Endometrial microvascular endothelial cells (primary cell): ENCODE measurements at regions not wholly inside any gene's neighbourhood (a gene's known extent, or its start where the extent isn't known, plus 50 kb on each side); places are given as distances from the start of the nearest gene placed in this dataset.

Source experiments
- in situ Hi-C: cut with HindIII; loops from 2 replicates; pipeline ENCODE4 v1.10.0; 2017; ENCODE audit warnings: low sequenced_read_pairs, low pct_unique_long_range_greater_than_20kb; ENCODE audit errors: inconsistent ontology term

DNA sequence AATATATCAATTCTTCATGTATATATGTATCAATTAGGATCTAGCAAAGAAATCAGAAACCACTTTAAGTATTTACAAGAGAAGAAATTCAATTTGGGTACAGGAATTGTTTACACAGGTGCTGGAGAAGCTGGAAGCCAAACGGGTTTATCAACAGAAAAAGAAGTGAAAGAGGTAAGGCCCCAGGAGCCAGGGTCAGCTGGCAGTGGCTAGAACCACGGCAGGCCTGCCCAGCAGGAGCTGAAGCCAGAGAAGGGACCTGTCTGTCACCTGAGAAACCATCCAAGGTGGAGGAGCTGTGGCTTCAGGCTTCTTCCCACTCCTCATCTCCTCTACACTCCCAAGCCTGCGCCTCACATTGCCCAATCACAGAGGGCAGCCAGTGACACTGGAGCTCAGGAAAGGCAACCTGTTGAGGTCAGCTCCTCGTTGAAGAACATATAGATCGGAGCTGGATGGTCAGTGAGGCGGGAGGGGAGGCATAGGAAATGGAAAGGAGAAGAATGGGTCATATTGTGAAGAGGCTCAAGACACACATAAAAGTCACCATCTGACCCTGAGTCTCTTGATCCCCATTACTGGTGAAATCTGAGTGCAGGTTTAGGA is 182.6 kb downstream of the REEP3 start:
- in situ Hi-C loops: loop anchor here (25.0 kb wide), 2 partner anchors 108 to 192 kb away; partner anchors contain the start of gene REEP3

DNA sequence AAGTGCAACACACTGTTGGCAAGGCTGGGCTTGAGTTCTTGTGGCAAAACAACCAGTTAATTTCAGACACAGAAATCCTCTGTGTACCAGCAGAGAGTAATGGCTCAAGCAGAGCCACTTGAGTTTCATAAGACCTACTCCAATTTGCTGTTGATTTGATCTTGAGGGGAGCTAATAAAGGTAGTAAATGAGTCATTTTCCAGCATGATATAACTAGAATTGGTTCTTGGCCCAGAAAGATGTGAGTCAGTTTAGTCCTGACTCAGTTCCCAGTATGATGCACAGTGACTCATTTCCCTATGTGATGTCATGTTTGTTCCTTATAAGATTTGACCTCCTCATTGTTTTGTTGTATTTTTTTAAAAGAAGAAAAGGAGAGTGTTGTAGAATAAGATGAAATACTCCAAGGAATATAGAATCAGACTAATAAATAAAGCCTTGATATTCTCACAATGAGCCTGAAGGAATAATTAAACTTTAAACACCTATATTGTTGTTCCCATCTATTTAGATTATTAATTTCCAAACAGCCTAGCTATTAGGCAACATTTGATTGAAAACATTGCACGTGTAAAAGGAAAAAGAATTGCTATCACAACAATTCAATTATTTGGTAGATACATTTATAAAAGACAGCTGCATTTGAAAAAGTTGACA is 186.2 kb downstream of the REEP3 start:
- in situ Hi-C loops: loop anchor here (25.0 kb wide), 2 partner anchors 105 to 195 kb away; partner anchors contain the start of gene REEP3

DNA sequence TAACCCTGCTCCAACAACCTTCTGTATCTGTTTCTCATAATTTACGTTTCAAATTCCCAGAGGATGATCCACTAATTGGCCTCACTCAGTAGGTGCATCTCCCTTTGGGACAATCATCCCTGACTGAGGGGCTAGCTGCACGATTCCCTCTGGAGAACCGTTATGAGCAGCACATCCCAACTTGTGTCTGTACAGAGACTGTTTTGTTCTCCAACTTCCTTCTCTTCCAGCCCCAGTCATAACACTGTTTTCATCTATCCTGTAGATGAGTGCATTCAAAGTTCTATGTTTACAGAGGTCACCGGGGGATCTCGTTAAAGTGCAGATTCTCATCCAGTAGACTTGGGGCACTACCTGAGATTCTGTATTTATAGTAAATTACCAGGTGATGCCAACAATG is 187.2 kb downstream of the REEP3 start:
- in situ Hi-C loops: loop anchor here (25.0 kb wide), 2 partner anchors 104 to 196 kb away; partner anchors contain the start of gene REEP3

DNA sequence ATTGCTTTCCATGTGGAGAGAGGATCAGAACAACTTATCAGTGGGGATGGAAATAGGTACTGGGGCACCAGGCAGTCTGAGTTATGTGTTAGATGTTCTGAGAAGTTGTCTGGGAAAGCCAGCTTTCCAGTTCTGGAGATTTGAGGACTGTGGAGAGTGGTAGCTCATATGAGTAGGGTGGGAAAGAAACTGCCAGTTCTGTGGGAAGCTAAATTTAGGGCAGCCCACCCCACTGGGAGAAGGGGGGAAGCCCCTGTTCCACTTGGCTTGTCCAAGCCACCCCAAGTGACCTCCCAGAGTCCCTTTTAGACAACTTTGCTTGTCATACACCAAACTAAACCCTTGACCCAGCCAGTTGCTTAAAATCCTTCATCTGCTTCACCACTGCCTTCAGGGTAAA is 189.5 kb downstream of the REEP3 start:
- in situ Hi-C loops: loop anchor here (25.0 kb wide), 2 partner anchors 102 to 198 kb away; partner anchors contain the start of gene REEP3

DNA sequence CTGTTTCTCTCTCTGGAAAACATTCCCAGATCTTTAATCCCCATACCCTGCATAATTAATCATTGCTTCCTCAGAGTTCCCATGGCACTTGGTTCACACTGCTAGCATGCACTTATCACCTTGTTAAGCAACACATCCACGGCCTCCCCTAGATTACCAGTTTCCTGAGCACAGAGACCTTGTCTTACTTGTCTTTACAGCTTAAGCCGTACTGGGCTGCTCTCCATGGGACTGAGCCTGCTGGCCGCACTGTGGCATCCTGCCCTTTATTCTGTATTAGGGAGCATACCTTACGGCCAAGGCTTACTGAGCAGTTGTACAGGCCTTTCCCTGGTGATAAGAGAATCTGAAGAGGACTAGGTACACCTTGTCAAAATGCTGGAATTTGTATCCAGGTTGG is 190.2 kb downstream of the REEP3 start:
- in situ Hi-C loops: loop anchor here (25.0 kb wide), 2 partner anchors 101 to 199 kb away; partner anchors contain the start of gene REEP3

DNA sequence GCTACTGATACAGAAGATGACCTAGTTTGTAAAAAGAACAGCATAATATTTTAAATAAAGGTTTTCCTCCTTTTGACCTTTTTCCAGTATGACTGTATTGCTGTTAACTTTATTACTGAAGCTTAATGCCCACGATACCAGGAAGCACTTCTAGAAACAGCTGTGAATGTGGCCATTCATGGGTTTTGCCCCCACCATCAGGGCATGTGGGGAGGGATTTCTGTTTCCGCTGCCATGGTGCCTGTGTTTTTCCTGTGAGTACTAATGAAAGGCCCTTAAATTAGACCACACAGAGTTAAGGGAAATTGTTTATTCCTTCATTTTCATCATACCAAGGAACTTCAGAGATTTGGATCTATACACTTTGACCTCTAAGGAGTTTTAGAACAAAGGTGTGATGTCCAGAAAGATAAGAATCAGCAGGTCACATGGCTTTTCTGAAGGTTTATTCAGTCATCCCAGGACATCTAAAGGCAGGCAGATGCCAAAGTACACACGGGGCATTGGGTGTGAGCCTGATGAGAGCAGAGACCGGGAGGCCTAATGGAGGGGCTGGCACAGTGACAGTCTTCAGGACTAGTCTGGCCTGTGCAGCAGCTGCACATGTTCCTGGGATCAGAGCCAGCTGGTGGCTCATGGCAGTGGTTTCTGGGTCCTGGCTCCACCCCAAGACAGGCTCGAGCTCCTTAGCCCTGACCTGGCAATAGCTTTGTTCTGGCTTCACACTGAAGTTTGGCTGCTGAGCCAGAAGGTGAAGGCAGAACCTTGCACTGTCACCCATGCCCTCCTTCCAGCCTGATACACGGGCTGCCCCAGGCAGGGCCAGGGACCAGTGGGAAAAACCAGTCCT is 190.9 kb downstream of the REEP3 start:
- in situ Hi-C loops: loop anchor here (25.0 kb wide), 2 partner anchors 100 to 200 kb away; partner anchors contain the start of gene REEP3

DNA sequence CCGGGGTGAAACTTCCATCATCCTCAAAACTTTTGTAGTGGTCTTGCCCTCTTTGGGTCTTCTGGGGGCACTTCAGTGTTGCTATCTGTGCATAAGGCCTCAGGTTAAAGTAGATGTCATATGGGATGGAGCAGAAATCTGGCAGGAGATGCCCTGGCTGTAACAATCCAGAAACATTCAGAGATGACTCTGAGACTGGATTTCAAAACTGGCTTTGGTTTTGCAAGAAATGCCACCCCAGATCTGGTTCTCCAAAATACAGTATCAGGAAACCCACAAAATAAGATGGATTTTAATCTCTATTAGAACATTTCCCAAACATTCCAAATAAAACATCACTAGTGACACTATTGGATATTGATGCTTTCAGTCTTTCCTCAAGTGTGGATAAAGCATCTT is 191.5 kb downstream of the REEP3 start:
- in situ Hi-C loops: loop anchor here (25.0 kb wide), 2 partner anchors 100 to 200 kb away; partner anchors contain the start of gene REEP3

DNA sequence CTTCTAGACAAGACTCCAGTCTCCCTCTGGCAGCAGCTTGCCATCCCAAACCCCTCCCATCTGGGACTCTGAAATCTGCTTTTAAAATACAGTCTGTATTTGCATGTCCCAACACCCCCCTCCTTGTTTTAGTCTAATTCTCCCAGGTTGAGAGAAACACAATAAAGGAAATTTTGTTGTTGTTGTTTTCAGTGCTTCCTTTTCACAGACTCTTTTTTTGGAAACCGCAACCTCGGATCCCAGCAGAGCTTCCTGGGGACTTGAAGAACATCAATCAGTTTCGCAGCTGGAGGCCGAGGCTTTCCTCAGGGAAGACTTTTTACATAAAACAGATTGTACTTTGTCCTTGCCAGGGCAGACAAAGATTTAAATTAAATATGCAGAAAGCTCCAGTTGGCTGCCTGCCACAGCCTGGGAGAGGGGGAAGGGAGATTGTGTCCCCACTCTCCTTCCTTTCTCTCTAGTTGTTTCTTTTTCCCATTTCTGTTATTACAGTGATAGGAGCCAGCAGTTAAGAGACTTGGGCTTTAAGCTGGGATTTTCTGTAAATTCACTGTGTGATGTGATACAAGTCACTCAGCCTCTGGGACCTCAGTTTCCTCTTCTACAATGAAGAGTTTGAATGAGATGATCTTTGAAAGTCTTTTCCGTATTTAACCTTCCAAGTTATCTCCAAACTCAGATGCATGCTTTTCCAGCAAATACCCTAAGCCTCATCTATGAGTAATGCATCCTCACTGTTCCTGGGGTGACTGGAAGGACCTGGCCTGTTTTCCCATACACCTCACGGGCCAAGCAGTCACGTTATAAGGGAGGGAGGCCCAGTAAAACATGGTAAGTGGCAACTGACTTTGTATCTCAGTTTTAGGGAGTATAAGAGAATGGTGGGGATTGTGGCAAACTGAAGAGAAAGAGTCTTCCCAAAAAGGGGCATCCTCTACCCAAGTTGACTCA is 192.3 kb downstream of the REEP3 start:
- in situ Hi-C loops: loop anchor here (25.0 kb wide), 2 partner anchors 99 to 201 kb away; partner anchors contain the start of gene REEP3

DNA sequence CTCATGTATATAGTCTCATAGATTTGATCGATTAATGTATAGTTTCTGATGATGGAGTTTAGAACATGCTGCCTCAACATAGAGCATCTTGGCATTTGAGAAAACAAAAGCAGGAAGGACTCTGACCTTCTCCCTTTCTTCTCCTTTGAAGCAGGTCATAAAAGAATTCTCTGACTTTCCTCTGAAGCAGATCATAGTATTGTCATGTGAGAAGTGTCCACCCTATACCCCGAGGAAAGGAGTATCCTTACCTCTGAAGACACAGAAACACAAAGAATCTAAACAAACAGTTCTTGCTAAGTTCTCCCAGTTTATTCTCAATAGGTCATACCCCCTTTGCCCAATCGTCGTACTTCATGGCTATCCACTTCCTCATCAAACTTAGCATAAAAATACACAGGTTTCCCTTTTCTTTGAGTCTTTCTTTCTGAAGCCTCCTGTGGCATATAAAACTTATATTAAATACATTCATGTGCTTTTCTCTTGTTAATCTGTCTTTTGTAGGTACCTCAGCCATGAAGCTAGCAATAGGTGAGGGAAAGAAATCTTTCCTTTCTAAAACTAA is 194.9 kb downstream of the REEP3 start:
- in situ Hi-C loops: loop anchor here (25.0 kb wide), 2 partner anchors 96 to 204 kb away; partner anchors contain the start of gene REEP3

DNA sequence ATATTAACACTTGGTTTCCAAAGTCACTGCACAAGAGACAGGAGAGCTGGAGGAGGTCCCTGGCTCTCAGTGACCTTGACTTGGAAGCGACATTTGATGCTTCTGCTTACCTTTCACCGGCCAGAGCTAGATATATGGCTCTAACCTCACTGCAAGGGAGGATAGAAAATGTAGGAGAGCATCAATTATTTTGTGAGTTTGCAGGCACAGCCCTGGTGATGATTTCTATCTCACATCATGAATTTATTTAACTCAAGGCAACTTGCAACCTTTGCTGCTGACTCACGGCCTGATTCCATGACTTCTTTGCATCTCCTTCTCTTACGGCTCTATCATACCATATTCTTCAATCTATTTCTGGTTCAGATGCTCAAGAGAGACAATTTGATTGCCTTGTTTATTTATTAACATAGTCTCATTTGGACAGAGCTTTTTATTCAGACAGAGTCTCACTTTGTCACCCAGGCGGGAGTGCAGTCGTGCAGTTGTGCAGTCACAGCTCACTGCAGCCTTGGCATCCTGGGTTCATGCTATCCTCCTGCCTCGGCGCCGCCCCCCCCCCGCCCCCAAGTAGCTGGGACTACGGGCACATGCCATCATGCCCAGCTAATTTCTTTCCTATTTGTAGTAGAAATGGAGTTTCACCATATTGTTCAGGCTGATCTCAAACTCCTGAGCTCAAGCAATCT is 196.0 kb downstream of the REEP3 start:
- in situ Hi-C loops: loop anchor here (25.0 kb wide), 2 partner anchors 95 to 205 kb away; partner anchors contain the start of gene REEP3

DNA sequence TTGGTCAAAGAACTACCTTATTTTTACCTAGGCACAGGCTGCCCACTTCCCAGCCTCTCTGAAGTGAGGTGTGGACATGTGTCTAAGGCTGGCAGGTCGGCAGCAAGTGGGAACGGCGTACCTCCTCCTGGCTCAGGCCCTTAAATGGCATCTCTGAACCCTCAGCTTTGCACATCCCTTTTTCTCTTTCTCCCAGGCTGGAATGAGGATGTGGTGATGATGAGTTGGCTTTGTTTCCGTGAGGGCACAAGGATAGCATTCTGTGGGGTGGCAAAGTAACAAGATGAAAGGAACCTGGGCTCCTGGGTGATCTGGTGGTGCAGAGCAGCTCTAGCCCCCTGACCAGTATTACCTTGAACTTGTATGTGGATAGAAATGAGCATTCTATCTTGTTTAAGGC is 196.8 kb downstream of the REEP3 start:
- in situ Hi-C loops: loop anchor here (25.0 kb wide), 2 partner anchors 94 to 206 kb away; partner anchors contain the start of gene REEP3

DNA sequence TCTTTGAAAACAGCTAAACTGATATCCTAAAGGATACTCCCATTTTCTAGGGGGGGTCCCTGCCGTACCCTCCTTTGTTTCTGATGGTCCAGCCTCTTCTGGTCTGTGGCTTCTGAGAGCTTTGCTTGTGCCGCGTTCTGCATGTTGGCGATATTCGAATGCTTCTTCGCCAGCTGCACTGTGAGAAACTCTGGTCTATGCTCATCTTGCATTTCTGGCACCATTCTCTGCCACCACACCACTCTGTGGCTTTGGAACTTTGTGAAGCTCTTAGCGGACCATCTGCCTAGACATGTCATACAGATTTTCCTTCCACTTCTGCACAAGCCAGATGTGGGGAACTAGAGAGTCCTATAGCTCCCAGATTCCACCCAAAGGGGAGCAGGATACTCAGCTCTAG is 197.2 kb downstream of the REEP3 start:
- in situ Hi-C loops: loop anchor here (25.0 kb wide), 2 partner anchors 94 to 206 kb away; partner anchors contain the start of gene REEP3

DNA sequence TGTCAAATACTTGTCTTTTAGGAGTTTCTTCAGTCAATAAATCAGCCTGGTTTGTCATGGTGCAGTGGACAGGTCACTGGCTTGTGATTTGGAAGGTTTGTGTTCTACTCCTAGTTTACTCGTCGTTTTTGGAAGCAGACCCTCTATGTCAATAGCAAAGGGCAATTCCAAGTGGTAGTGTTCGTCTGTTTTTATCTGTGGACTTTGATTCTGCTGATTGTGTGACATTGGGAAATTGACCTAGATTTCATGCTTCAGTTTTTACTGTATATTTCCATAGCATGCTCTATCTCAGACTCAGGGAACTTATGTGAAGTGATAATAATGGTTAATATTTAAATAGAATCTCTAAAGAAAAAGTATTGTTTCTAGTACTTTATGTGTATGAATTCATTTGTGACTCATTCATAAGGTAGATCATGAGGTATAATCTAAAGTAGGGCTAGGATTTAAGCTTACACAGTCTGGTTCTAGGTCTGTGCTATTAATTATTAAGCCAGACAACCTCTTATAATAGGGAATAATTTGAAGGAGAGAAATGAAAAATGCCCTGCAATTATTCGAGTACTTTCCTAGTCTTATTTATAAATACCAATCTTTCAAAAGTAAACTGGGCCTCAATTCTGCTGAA is 198.1 kb downstream of the REEP3 start:
- in situ Hi-C loops: loop anchor here (25.0 kb wide), 2 partner anchors 93 to 207 kb away; partner anchors contain the start of gene REEP3

DNA sequence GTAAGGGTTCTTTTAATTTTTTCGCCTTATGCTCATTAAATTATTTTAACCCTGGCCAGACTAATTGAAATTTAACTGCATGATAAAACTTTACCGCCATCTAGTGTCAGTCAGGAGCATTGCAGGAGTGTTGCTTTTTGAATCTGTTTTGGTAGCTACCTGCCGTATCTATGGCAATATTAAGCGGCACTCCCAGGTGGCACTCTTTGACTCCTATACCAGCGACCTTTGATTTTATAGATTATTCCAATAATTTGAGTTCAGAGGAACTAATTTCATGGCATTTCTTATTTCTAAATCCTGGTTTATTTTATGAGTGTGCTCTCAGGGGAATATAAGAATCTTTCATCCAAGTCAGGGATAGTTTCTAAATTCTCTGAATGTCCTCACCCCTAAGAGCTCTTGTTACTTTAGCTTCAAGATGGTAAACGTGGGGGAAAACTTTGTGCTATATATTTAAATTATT is 198.9 kb downstream of the REEP3 start:
- in situ Hi-C loops: loop anchor here (5.0 to 25.0 kb wide), 4 partner anchors 88 to 513 kb away; partner anchors contain the start of gene REEP3

DNA sequence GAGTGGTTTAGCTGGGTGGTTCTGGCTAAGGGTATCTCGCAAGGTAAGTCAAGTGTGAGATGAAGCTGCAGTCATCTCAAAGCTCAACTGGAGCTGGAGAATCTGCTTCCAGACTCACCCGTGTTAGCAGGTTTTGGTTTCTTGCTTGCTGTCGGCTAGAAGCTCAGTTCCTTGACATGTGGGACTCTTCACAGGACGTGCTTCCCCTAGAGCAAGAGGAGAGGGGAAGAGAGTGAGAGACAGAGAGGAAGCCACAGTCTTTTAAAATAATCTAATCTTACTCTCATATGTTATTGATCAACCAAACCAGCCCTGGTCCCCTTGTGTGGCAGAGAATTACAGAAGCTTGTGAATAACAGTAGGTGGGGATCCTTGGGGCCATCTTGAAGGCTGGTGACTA is 199.5 kb downstream of the REEP3 start:
- in situ Hi-C loops: loop anchor here (5.0 to 25.0 kb wide), 4 partner anchors 88 to 513 kb away; partner anchors contain the start of gene REEP3

DNA sequence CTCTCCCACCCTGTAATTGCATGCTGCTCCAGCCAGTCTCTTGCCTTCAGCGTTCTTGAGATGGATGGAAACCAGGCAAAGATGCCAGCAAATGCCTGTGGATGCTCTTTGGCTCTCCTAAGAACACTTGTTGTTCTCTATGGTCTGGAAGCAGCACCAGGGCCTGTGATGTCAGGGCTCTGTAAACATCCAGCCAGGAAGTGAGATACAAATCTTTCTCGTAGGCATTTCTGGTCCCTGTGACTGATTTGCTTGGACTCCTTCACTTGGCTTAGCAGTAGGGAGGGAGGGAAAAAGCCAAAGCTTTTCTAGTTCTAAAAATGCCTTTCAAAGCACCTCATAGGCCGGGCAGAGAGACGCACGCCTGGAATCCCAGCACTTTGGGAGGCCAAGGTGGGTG is 201.3 kb downstream of the REEP3 start:
- in situ Hi-C loops: loop anchor here (5.0 to 25.0 kb wide), 4 partner anchors 90 to 515 kb away; partner anchors contain the start of gene REEP3
